ENCODE measurements at regions not wholly inside any gene's neighbourhood (a gene's known extent, or its start where the extent isn't known, plus 50 kb on each side); places are given as distances from the start of the nearest gene placed in this dataset.

- H3K27ac Mint-ChIP-seq = no peak overlapping the region
- H3K9me3 Mint-ChIP-seq (ENCODE audit: insufficient read depth) = no peaks in the 10 kb centered on the region
- no peak for DNase-seq
- no peaks in the 10 kb centered on the region for H3K27me3 Mint-ChIP-seq (ENCODE audit: low read depth)
- H3K36me3 Mint-ChIP-seq (ENCODE audit: low read depth) = no peaks in the 10 kb centered on the region
- CTCF ChIA-PET = no interaction called here
- no peak overlapping the region for H3K4me3 Mint-ChIP-seq
- H3K4me1 Mint-ChIP-seq (ENCODE audit: low read depth) = no peaks in the 10 kb centered on the region
- ATAC-seq = no peak
- POLR2A ChIA-PET = no interaction called here
Measured at GRCh38 chr7:93830141-93830925, 60.2 kb downstream of the TFPI2 start.

GRCh38 chr7:93828260-93828659, 62.3 kb downstream of the TFPI2 start:
- Mint-ChIP-seq H3K9me3 (ENCODE audit: insufficient read depth) (no peaks in the 10 kb centered on the region), H3K4me3 (no peak overlapping the region), H3K4me1 (ENCODE audit: low read depth) (no peaks in the 10 kb centered on the region), H3K36me3 (ENCODE audit: low read depth) (no peaks in the 10 kb centered on the region), H3K27ac (no peak overlapping the region), H3K27me3 (ENCODE audit: low read depth) (no peaks in the 10 kb centered on the region)
- ChIA-PET CTCF (no interaction called here), POLR2A (no interaction called here)
- ATAC-seq = no peak
- no peak for DNase-seq

GRCh38 chr7:93823621-93824020, 66.9 kb downstream of the TFPI2 start:
- no peaks in the 10 kb centered on the region for H3K27me3 Mint-ChIP-seq (ENCODE audit: low read depth)
- H3K9me3 Mint-ChIP-seq (ENCODE audit: insufficient read depth) = no peaks in the 10 kb centered on the region
- H3K27ac Mint-ChIP-seq = no peak overlapping the region
- ATAC-seq = no peak
- no peak for DNase-seq
- POLR2A ChIA-PET = no interaction called here
- no peak overlapping the region for H3K4me3 Mint-ChIP-seq
- no peaks in the 10 kb centered on the region for H3K4me1 Mint-ChIP-seq (ENCODE audit: low read depth)
- H3K36me3 Mint-ChIP-seq (ENCODE audit: low read depth) = no peaks in the 10 kb centered on the region
- CTCF ChIA-PET = no interaction called here

GRCh38 chr7:93821463-93821862, 69.1 kb downstream of the TFPI2 start:
- H3K4me1 Mint-ChIP-seq (ENCODE audit: low read depth) = no peaks in the 10 kb centered on the region
- no peak overlapping the region for H3K27ac Mint-ChIP-seq
- no peak overlapping the region for H3K4me3 Mint-ChIP-seq
- ChIA-PET CTCF (no interaction called here), POLR2A (no interaction called here)
- ATAC-seq (no peak), DNase-seq (no peak)
- H3K27me3 Mint-ChIP-seq (ENCODE audit: low read depth) = no peaks in the 10 kb centered on the region
- no peaks in the 10 kb centered on the region for H3K9me3 Mint-ChIP-seq (ENCODE audit: insufficient read depth)
- H3K36me3 Mint-ChIP-seq (ENCODE audit: low read depth) = no peaks in the 10 kb centered on the region

- Mint-ChIP-seq H3K36me3 (ENCODE audit: low read depth) (no peaks in the 10 kb centered on the region), H3K4me1 (ENCODE audit: low read depth) (no peaks in the 10 kb centered on the region), H3K4me3 (no peak overlapping the region), H3K9me3 (ENCODE audit: insufficient read depth) (no peaks in the 10 kb centered on the region), H3K27me3 (ENCODE audit: low read depth) (no peaks in the 10 kb centered on the region), H3K27ac (no peak overlapping the region)
- POLR2A ChIA-PET = no interaction called here
- no peak for DNase-seq
- no peak for ATAC-seq
- CTCF ChIA-PET = no interaction called here
Measured at GRCh38 chr7:93819699-93820098, 70.9 kb downstream of the TFPI2 start.

- POLR2A ChIA-PET = no interaction called here
- CTCF ChIA-PET = no interaction called here
- Mint-ChIP-seq H3K9me3 (ENCODE audit: insufficient read depth) (no peaks in the 10 kb centered on the region), H3K36me3 (ENCODE audit: low read depth) (no peaks in the 10 kb centered on the region), H3K4me3 (no peak overlapping the region), H3K27ac (no peak overlapping the region), H3K27me3 (ENCODE audit: low read depth) (no peaks in the 10 kb centered on the region), H3K4me1 (ENCODE audit: low read depth) (no peaks in the 10 kb centered on the region)
- DNase-seq (no peak), ATAC-seq (no peak)
Measured at GRCh38 chr7:93817526-93817925, 73.0 kb downstream of the TFPI2 start.

- ATAC-seq (no peak), DNase-seq (no peak)
- no peak overlapping the region for H3K27ac Mint-ChIP-seq
- POLR2A ChIA-PET = no interaction called here
- H3K9me3 Mint-ChIP-seq (ENCODE audit: insufficient read depth) = no peaks in the 10 kb centered on the region
- H3K4me3 Mint-ChIP-seq = no peak overlapping the region
- no peaks in the 10 kb centered on the region for H3K27me3 Mint-ChIP-seq (ENCODE audit: low read depth)
- H3K36me3 Mint-ChIP-seq (ENCODE audit: low read depth) = no peaks in the 10 kb centered on the region
- CTCF ChIA-PET = no interaction called here
- H3K4me1 Mint-ChIP-seq (ENCODE audit: low read depth) = no peaks in the 10 kb centered on the region
Measured at GRCh38 chr7:93817004-93817403, 73.5 kb downstream of the TFPI2 start.

GRCh38 chr7:93813514-93813913, 77.0 kb downstream of the TFPI2 start:
- H3K9me3 Mint-ChIP-seq (ENCODE audit: insufficient read depth) = no peaks in the 10 kb centered on the region
- DNase-seq = no peak
- no peaks in the 10 kb centered on the region for H3K36me3 Mint-ChIP-seq (ENCODE audit: low read depth)
- no peaks in the 10 kb centered on the region for H3K4me1 Mint-ChIP-seq (ENCODE audit: low read depth)
- H3K4me3 Mint-ChIP-seq = no peak overlapping the region
- POLR2A ChIA-PET = no interaction called here
- no peaks in the 10 kb centered on the region for H3K27me3 Mint-ChIP-seq (ENCODE audit: low read depth)
- CTCF ChIA-PET = interaction anchor here (0.8 kb wide), 1 partner anchor 446 kb away, joined by 3 read pairs; no protein-coding TSS in a partner anchor
- no peak overlapping the region for H3K27ac Mint-ChIP-seq
- no peak for ATAC-seq

GRCh38 chr7:93812061-93812460, 78.5 kb downstream of the TFPI2 start:
- DNase-seq (no peak), ATAC-seq (no peak)
- CTCF ChIA-PET = no interaction called here
- H3K4me1 Mint-ChIP-seq (ENCODE audit: low read depth) = no peaks in the 10 kb centered on the region
- H3K27me3 Mint-ChIP-seq (ENCODE audit: low read depth) = no peaks in the 10 kb centered on the region
- no peak overlapping the region for H3K27ac Mint-ChIP-seq
- no peak overlapping the region for H3K4me3 Mint-ChIP-seq
- POLR2A ChIA-PET = no interaction called here
- no peaks in the 10 kb centered on the region for H3K9me3 Mint-ChIP-seq (ENCODE audit: insufficient read depth)
- H3K36me3 Mint-ChIP-seq (ENCODE audit: low read depth) = no peaks in the 10 kb centered on the region

GRCh38 chr7:93811198-93811597, 79.4 kb downstream of the TFPI2 start:
- ChIA-PET POLR2A (no interaction called here), CTCF (no interaction called here)
- Mint-ChIP-seq H3K27ac (no peak overlapping the region), H3K9me3 (ENCODE audit: insufficient read depth) (no peaks in the 10 kb centered on the region), H3K27me3 (ENCODE audit: low read depth) (no peaks in the 10 kb centered on the region), H3K4me3 (no peak overlapping the region), H3K36me3 (ENCODE audit: low read depth) (no peaks in the 10 kb centered on the region), H3K4me1 (ENCODE audit: low read depth) (no peaks in the 10 kb centered on the region)
- no peak for ATAC-seq
- DNase-seq = no peak

- no peaks in the 10 kb centered on the region for H3K9me3 Mint-ChIP-seq (ENCODE audit: insufficient read depth)
- DNase-seq = no peak
- POLR2A ChIA-PET = no interaction called here
- CTCF ChIA-PET = no interaction called here
- no peak overlapping the region for H3K27ac Mint-ChIP-seq
- no peaks in the 10 kb centered on the region for H3K36me3 Mint-ChIP-seq (ENCODE audit: low read depth)
- no peak for ATAC-seq
- H3K4me1 Mint-ChIP-seq (ENCODE audit: low read depth) = no peaks in the 10 kb centered on the region
- no peaks in the 10 kb centered on the region for H3K27me3 Mint-ChIP-seq (ENCODE audit: low read depth)
- H3K4me3 Mint-ChIP-seq = no peak overlapping the region
Measured at GRCh38 chr7:93810561-93810960, 80.0 kb downstream of the TFPI2 start.

- H3K27me3 Mint-ChIP-seq (ENCODE audit: low read depth) = no peaks in the 10 kb centered on the region
- no peaks in the 10 kb centered on the region for H3K9me3 Mint-ChIP-seq (ENCODE audit: insufficient read depth)
- POLR2A ChIA-PET = no interaction called here
- CTCF ChIA-PET = no interaction called here
- no peak for DNase-seq
- H3K4me3 Mint-ChIP-seq = no peak overlapping the region
- H3K36me3 Mint-ChIP-seq (ENCODE audit: low read depth) = no peaks in the 10 kb centered on the region
- H3K27ac Mint-ChIP-seq = no peak overlapping the region
- H3K4me1 Mint-ChIP-seq (ENCODE audit: low read depth) = no peaks in the 10 kb centered on the region
- ATAC-seq = no peak
Measured at GRCh38 chr7:93804726-93805125, 85.8 kb downstream of the TFPI2 start.

GRCh38 chr7:93799750-93800357, 90.7 kb downstream of the TFPI2 start:
- no peaks in the 10 kb centered on the region for H3K9me3 Mint-ChIP-seq (ENCODE audit: insufficient read depth)
- H3K27ac Mint-ChIP-seq = no peak overlapping the region
- H3K4me3 Mint-ChIP-seq = no peak overlapping the region
- ChIA-PET CTCF (no interaction called here), POLR2A (no interaction called here)
- no peaks in the 10 kb centered on the region for H3K27me3 Mint-ChIP-seq (ENCODE audit: low read depth)
- no peaks in the 10 kb centered on the region for H3K4me1 Mint-ChIP-seq (ENCODE audit: low read depth)
- no peaks in the 10 kb centered on the region for H3K36me3 Mint-ChIP-seq (ENCODE audit: low read depth)
- DNase-seq (no peak), ATAC-seq (no peak)
